GM19035 (cell line): ENCODE measurements at regions not wholly inside any gene's neighbourhood (a gene's known extent, or its start where the extent isn't known, plus 50 kb on each side); places are given as distances from the start of the nearest gene placed in this dataset.
"Not testable (repeated sequence)": the region's sequence is repeated elsewhere in the genome, so short reads cannot be mapped to it uniquely, and the experiment has no call there.

Experiments used
- ATAC-seq: cut with Tn5 transposase; IDR thresholded peaks from one replicate; pipeline ENCODE4 v1.9.1; 2021; ENCODE audit not compliant: unreplicated experiment

DNA sequence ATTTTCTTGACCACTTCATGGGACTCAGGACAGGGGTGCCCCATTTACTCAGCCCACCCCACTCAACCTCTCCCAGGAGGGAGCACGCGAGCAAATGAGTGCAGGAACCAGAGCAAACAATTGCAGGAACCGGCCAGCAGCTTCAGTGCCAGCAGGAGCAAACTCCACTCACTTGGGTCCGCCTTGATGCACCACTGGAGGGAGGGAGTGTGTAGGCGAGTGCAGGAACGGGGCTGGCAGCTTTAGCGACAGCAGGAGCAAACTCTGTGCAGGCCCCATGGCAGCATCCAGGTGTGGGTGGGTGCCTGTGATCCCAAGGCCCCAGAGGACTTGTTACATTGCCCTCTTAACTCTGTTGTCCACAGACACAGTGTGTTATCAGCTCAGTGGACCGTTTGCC is 1667.3 kb upstream of the CELF4 start:
- ATAC-seq = no peak

DNA sequence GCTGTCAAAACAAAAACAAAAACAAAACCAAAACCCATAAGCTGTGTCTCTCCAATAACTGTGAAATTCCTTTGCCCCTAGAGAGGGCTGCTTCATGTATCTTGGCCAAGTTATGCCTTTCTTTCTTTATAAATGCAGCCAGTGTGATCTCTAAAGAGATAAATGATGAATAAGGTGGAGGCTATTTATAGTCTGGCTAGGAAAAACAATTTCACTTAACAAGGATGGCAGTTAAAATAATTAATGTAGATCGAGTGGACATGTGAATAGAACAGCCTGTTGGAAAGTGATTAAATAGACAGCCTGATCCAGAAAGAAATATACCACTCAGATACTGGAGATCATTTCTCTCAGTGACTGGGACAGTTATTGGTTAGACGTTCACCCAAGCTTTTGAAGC is 1666.9 kb upstream of the CELF4 start:
- no peak for ATAC-seq

DNA sequence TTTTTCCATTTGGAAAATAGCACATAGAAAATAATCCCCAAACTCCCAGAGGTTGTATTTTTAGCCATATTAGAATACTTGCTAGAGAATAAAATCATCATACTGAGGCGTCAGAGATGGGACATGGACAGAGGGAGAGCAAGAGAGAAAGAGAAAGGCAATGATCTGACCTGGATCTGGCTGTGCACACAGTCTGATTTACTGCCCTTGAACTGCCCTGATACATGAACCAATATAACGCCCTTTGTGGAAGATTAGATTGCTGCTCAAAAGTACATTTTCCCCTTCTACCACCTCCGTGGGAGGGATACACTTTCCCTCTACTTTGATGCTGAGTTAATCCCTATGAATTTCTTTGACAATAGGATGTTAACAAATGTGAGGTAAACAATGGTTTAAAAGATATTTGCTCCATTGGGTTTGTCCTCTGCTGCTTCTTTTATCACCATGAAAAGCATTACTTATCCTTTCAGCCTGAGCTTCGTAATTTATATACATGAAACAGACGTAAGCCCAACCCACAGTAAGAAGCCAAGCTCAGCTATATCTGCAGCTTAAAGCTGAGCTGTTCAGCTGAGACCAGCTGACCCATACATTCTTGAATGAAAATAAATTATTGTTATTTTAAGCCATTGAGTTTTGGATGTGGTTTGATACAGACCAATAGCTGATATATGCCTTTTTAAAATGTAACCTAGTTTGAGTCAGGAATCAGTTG is 1664.6 kb upstream of the CELF4 start:
- ATAC-seq = no peak

DNA sequence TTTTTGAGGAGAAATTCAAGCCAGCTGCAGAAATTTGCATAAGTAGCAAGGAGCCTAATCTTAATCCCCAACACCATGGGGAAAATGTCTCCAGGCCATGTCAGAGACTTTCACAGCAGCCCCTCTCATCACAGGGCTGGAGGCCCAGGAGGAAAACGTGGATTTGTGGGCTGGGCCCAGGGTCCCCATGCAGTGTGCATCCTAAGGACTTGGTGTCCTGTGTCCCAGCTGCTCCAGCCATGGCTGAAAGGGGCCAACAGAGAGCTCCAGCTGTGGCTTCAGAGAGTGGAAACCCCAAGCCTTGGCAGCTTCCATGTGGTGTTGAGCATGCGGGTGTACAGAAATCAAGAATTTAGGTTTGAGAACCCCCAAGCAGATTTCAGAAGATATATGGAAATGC is 1662.2 kb upstream of the CELF4 start:
- not testable (repeated sequence) for ATAC-seq

DNA sequence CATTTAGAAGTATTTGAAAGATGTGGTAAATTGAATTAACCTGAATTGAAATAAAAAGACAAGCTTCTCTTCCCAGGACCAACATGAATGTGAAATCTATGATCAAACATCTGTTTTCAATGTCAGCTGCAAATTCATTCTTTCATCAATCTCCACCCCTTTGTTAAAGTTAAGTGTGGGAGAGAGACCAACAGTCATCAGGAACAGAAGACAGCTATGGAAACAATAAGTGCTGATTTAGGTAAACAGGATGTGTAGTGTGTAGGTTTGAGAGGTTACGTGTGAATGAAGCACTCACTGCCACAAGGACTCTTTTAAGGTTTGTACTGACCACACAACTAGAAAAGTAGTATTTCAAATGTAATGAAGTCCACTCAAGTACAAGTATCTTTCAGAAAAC is 1659.8 kb upstream of the CELF4 start:
- no peak for ATAC-seq

DNA sequence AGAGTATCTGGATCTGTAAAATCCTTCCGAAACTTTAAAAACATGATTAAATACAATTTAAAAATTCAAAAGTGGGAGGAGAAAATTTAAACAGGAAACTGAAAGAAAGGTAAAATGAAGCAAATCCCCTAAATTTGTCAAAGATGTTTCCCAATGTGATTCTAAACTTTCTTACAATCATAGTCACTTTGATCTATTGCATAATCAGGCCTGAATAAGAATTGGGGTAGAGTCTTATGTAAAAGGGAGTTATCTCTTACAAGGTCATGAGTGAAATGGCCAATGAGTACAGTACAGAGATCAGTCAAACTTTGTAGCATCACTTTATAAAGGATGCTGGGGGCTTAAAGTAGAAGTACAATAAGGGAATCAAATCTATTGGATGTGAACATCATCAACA is 1657.7 kb upstream of the CELF4 start:
- ATAC-seq = no peak

DNA sequence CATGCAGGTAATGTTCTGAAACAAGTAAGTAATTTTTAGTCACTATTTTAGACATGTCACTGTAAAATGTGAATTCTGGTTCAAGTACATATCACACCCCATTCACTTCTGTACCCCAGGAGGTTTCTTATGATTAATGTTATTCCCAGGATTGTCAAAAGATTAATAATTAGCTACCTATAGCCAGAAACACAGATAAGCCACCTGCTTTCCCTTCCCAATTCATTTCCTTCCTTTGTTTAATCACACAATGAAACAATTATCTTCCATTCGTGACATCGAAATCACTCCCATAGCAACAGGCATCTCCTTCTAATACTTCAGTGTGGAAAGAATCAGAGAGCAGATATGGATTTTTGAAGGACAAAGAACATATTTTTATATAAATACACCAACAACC is 1650.3 kb upstream of the CELF4 start:
- no peak for ATAC-seq

DNA sequence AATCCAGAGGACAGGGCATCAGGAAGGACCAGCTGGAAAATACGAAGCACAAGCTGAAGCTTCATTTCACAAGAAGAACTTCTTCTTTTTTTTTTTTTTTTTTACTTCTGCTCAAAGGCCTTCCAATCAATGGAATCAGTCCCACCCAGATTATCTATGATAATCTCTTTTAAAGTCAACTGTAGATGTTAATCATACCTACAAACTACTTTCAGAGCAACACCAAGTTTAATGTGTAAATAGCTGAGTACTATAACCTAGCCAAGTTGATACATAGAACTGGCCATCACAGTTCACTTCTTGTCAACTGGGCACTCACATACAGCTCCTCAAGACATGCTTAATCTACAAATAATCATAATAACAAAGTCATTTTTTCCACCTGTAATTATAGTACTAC is 1645.9 kb upstream of the CELF4 start:
- ATAC-seq = no peak

DNA sequence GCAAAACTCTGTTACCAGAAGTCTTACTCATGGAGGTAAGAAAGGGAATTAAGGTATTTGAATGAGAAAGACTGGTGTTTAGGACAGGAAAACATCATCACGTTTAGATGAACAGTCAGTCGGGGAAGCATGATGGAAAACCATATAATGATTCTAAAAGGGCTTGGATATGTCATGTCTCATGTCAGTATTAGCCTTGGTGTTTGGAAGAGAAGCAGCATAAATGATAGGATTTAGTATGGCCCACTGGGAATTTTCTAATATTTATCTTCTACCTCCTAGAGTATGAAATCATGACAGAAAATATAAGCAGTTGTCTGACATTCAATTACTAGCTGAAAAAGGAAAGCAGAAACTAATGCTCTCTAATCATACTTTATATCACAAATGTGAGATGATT is 1643.6 kb upstream of the CELF4 start:
- no peak for ATAC-seq

DNA sequence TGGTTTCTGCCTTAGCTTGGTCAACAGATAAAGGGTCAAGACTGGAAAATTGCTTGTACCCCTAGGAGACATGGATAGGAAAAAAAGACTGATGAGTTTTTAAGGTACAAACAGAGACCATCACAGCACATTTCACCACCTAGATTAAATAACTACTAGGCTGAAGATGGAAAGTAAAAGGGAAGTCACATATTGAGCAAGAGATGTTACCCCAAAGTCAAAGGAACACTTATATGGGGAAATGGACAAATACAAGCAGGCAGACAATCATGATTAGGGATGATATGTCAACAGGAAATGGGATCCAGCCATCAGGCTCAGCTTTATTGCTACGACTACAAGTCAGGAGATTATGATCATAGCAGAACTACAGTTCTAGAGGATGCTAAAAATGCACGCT is 1643.1 kb upstream of the CELF4 start:
- no peak for ATAC-seq

DNA sequence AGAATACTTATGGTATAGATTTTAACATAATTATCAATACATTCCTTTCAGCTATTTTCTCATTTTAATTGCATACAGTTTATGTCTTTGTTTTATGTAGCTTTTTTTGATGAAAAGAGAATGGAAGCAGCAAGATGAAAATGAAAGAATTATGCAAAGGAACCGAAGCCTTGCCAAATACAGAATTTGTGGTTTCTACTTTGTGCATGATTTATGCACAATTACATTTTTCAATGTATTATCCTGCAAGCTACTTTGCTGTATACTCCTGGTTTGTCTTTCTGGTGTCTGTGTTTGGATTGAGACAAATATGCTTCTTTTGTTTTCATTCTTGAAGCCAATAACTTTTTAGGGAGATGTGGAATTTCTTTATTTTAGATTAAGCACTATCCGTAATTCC is 1642.6 kb upstream of the CELF4 start:
- no peak for ATAC-seq

DNA sequence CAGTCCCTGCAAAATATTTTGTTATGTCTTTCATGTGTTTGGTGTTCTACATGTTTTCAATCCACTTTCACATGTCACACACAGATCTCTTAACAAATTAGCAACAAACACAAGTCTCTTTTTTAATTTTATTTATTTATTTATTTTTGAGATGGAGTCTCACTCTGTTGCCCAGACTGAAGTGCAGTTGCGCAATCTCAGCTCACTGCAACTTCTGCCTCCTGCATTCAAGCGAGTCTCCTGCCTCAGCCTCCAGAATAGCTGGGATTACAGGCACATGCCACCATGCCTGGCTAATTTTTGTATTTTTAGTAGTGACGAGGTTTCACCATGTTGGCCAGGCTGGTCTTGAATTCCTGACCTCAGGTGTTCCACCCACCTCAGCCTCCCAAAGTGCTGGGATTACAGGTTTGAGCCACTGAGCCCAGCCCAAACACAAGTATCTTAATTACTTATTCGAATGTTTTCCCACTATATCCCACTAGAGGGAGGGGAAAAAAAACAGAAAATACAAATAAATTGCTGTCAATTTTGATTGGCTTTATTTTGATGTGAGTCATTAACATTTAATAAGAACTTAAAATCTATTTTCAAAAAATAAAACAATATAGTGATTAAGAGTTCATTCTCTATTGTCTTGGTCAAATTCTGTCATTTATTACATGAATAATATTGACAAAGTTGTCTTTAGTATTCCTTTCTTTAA is 1641.0 kb upstream of the CELF4 start:
- not testable (repeated sequence) for ATAC-seq

DNA sequence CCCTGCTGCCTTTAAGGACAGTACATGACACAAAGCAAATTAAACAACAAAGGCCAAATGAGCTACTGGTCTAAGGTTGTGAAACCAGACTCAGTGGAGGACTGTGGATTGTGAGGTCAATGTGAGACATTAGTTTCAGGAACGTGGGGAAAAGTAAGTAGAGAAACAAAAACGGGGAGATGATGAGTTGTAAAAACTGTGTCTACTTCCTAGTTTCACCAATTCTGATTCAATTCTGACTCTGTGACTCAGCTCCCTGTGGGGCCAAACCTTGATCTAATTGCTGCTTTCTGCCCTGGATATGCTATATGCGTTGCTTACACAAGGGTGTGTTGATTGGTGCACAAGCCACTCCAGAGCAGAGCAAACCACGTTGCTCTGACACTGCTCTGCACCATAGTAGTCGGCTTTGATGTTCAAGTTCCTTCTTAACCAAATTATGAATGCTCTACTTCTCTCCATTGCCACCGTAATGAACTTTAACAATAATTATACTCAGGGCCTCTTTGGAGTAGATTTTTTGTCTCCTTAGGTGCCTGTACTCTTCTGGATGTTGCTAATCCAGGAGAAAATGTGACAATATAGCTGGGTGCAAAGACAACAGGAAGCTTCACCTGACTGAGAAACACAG is 1640.1 kb upstream of the CELF4 start:
- no peak for ATAC-seq

DNA sequence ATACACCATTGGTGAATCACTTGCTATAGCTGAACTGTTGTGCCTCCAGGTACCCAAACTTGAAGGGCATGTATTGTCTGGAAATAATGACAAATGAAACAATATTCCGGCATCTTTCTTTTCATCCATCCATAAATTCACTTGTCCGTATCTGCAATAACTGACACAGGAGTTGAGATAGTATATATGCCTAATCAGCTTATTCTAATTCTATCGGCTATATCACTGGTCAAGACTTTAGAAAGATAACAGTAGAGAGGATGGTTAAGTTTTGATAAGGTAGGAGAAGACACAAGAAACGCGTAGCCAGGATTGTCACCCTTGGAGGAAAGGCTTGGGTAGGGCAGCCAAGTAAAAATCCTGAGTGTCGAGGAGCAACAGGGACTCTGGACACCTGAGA is 1634.6 kb upstream of the CELF4 start:
- ATAC-seq = no peak

DNA sequence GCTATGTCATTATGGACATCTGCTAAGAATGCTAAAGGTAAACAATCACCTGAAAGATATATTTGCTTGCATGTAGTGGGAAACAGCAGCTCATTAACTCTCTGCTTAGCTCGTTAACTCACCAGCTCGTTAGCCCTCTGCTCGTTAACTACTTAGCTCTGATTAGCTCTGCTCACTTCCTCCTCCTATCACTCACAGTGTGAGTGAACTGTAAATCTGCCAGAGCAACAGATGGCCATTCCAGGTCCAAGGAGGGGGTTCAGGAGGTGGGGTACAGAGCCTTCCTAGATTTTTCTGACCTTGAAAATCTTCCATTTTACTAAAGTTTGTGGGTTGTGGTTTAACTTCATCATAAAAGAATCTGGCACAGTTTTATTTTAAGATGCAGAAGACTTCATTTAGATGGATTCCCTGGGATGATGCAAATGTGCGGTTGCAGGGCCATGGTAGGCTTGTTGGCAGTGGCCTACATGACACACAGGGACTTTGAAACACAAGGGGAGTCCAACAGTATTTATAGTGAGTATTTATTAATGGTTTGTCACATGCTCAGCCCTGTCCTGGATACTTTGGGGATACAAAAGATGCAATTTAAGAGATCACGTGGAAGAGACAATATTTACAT is 1633.7 kb upstream of the CELF4 start:
- no peak for ATAC-seq

DNA sequence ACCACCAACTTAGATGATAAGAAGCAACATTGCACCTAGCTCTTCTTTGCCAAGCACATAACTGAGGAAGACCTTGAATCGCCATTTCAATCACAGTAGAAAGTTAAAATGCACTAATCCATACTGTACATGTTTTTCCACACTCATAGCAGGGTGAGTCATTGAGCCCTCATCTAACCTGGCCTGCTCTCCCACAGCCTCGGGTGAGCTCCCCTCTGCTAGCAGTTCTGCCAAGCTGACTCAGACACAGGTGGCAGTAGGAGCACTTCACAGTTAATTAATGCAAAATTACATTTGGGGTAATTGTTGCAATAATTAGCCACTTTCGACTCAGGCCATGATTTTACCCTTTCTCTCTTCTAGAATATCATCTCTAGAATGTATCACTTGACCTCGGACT is 1632.8 kb upstream of the CELF4 start:
- no peak for ATAC-seq

DNA sequence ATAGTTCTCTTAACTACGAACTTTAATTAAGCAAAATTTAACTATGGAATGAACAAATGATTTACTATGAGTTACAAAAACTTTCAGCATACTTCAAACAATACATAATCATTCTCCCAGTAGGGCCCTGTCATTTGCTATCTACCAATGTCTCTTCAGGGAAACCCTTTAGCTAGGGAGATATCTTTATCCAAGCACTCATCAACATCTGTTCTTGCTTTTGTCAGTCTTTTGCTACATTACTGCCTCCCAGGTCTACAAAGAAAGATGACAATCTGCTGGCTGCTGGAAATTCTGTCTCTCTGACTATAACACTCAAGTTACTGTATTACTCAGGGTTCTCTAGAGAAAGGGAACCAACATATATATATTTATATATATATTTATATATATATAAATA is 1626.3 kb upstream of the CELF4 start:
- ATAC-seq = no peak

DNA sequence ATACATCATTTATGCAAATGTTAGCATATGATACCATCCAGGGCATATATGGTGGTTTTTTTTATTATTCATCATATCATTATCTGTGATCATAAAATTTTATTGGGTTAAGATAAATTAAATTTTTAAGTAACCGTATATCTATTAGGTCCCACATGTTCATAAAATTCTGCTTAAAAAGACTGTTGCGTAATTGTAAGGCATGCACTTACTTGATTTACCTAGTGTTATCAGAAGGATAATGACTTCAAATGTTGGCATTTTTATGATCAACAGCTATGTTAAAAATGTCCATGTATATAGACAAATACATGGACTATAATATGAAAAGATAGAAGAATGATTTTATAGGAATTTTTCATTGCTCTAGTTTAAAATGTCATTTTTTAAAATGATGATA is 1625.5 kb upstream of the CELF4 start:
- no peak for ATAC-seq

DNA sequence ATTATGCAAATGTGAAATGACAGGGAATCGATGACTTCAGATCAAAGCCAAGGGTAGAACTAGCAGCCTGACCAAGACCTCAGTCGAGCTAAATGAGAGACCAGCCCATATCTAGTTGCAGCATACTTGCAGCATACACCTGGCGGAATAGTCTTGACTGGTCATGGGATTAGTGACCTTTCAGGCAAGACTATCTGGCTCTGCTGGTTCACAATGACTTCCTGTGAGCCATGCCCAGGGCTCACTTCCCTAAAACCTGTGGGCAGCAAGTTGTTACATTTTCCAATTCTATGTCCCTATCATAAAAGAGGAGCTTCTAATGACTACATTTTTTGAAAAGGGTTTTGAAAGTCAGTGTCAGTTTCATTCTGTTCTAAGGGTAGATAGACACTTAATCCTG is 1624.9 kb upstream of the CELF4 start:
- ATAC-seq = no peak

DNA sequence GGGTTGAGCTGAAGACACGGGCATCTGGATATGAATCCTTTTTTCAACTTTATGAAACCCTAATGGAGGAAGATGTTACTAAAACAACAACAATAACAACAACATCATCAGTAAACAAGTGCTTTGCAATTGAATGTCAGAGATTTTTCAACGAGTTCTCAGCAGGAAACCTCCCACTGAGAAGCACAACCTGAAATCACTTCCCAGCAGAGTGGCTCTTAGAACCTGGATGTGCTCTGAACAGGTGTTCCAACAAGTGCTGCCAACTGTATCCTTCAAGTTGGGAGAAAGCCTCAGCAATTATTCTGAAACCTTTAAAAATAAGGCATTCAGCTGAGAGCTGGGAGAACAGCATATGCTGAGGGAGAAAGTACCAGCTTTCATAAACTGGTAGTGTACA is 1622.7 kb upstream of the CELF4 start:
- no peak for ATAC-seq

DNA sequence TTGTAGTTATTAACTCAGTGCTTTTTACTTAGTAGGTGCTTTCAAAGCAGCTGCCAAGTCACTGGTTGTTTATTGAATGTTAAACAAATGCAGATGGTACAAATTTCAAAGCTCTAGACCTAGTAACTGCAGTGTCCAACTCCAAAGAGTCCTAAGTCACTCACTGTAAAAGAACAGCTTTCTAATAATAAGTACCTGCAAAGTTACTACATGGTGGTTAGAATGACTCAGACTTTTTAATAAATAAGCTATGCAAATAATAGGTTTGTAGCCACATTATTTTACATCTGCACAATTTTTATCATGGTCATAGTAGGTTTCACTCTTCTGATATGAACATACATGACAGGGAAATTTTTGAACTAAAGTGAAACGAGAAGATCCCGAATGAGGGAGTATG is 1620.4 kb upstream of the CELF4 start:
- ATAC-seq = no peak

DNA sequence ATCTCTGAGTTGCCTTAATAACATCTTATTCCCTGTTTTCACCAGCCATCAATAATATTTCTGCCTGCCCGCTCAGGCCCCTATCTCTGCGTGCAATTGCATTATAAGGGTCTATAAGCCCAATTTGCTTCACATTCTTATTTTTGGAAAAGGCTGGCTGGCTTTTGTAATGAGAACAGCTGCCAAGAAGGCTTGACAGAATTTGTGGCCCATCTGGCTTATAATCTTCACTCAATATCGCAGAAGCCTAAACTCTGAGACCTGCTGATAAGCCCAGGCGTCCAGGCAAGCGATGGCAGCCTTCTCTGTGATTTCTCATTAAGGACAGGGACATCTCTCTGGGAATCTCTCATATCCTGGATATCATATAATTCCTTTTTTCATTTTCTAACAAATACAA is 1618.6 kb upstream of the CELF4 start:
- ATAC-seq = no peak
